DMS 273 treated with DMSO at 0.1 percent for 48 hours (cell line): ENCODE measurements at regions not wholly inside any gene's neighbourhood (a gene's known extent, or its start where the extent isn't known, plus 50 kb on each side); places are given as distances from the start of the nearest gene placed in this dataset.

ENCODE experiments used
- DNase-seq: peaks from one replicate; lab custom pipeline; 2025; lab: John Stamatoyannopoulos, UW

- no peak for DNase-seq
These were observed 274.3 kb downstream of the MZT1 start for GRCh38 chr13:72453161-72453560.

GRCh38 chr13:72448082-72448481 is 279.3 kb downstream of the MZT1 start:
- DNase-seq: no peak

GRCh38 chr13:72444999-72445398 is 282.4 kb downstream of the MZT1 start:
- DNase-seq: no peak

GRCh38 chr13:72437458-72437857 is 290.0 kb downstream of the MZT1 start:
- no peak for DNase-seq

GRCh38 chr13:72435251-72435650 is 292.2 kb downstream of the MZT1 start:
- DNase-seq: no peak

GRCh38 chr13:72431981-72432682 is 295.3 kb downstream of the MZT1 start:
- DNase-seq: no peak

GRCh38 chr13:72430923-72431322 is 296.5 kb downstream of the MZT1 start:
- no peak for DNase-seq

- DNase-seq: no peak
These were observed 299.5 kb downstream of the MZT1 start for GRCh38 chr13:72427757-72428528.

- DNase-seq: no peak
These were observed 303.4 kb downstream of the MZT1 start for GRCh38 chr13:72424059-72424458.

GRCh38 chr13:72415817-72416216 is 311.6 kb downstream of the MZT1 start:
- no peak for DNase-seq

- DNase-seq: no peak
These were observed 314.9 kb downstream of the MZT1 start for GRCh38 chr13:72412481-72412880.

GRCh38 chr13:72405441-72405840 is 322.0 kb downstream of the MZT1 start:
- no peak for DNase-seq

- DNase-seq: no peak
These were observed 323.9 kb downstream of the MZT1 start for GRCh38 chr13:72403396-72404010.

- DNase-seq: no peak
These were observed 326.6 kb downstream of the MZT1 start for GRCh38 chr13:72400856-72401255.

- DNase-seq: no peak
These were observed 328.1 kb downstream of the MZT1 start for GRCh38 chr13:72399351-72399750.

- no peak for DNase-seq
These were observed 330.2 kb downstream of the MZT1 start for GRCh38 chr13:72397265-72397664.

- DNase-seq: no peak
These were observed 336.5 kb downstream of the MZT1 start for GRCh38 chr13:72390909-72391308.

GRCh38 chr13:72386138-72386684 is 341.2 kb downstream of the MZT1 start:
- no peak for DNase-seq

- no peak for DNase-seq
These were observed 342.6 kb downstream of the MZT1 start for GRCh38 chr13:72384879-72385278.

- no peak for DNase-seq
These were observed 343.1 kb downstream of the MZT1 start for GRCh38 chr13:72384186-72384823.

GRCh38 chr13:72383646-72384045 is 343.8 kb downstream of the MZT1 start:
- no peak for DNase-seq

- DNase-seq: no peak
These were observed 347.8 kb downstream of the MZT1 start for GRCh38 chr13:72379581-72379980.
